ENCODE measurements at regions not wholly inside any gene's neighbourhood (a gene's known extent, or its start where the extent isn't known, plus 50 kb on each side); places are given as distances from the start of the nearest gene placed in this dataset.

- TF ChIP-seq CTCF (IDR thresholded peaks at IDR 0.05) (no peak), POLR2AphosphoS5 (IDR thresholded peaks at IDR 0.05; ENCODE audit: low read depth, low read length) (no peak), TCF7L2 (IDR thresholded peaks at IDR 0.05; ENCODE audit: low read depth, low read length) (peak; percentile 40; the same call in 1 of the 2 replicates)
Measured at GRCh38 chr7:84484502-84485079, 290.0 kb upstream of the SEMA3A start.
